ENCODE measurements at regions not wholly inside any gene's neighbourhood (a gene's known extent, or its start where the extent isn't known, plus 50 kb on each side); places are given as distances from the start of the nearest gene placed in this dataset.
"Not testable (repeated sequence)": the region's sequence is repeated elsewhere in the genome, so short reads cannot be mapped to it uniquely, and the experiment has no call there.

DNA sequence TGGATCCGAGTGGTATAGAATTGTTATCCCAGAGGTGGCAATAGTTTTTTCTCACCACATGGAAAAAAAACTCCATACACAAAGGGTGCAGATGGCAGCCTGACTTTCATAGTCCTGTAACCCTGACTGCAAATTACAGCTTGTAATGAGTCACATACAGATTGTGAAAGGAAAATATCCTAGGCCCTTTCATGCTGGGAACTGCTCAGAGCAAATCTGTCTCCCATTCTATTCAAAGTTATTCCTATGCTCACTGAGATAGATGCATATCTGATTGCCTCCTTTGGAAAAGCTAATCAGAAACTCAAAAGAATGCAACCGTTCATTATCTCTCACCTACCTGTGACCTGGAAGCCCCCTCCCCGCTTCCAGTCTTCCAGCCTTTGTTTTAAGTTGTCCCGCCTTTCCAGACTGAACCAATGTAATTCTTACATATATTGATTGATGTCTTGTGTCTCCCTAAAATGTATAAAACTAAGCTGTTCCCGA lies 108.7 kb upstream of the MAP3K4 start:
- Histone ChIP-seq H2AK5ac (ENCODE audit: low read length) (no peak overlapping the region), H3K23ac (ENCODE audit: low read length) (no peak overlapping the region), H3K4ac (ENCODE audit: low read depth, low read length) (peak overlapping the region; percentile 59), H4K8ac (ENCODE audit: low read depth, low read length) (no peak overlapping the region), H3K4me1 (ENCODE audit: control insufficient read depth, low read depth, low read length) (no peaks in the 10 kb centered on the region), H3K79me1 (ENCODE audit: low read length) (no peaks in the 10 kb centered on the region), H3K9ac (ENCODE audit: low read length) (no peak overlapping the region), H3K27me3 (ENCODE audit: insufficient read depth, low read length, poor library complexity) (no peaks in the 10 kb centered on the region), H2BK5ac (ENCODE audit: low read length) (no peak overlapping the region), H3K27ac (ENCODE audit: low read depth, low read length) (peak overlapping the region; percentile 84), H3K4me3 (ENCODE audit: low read length) (no peak overlapping the region), H3K4me2 (ENCODE audit: low read length) (no peak overlapping the region), H3K56ac (ENCODE audit: low read length) (peak overlapping the region; percentile 87), H4K5ac (ENCODE audit: low read length) (no peak overlapping the region), H2BK15ac (replicated peaks; ENCODE audit: low read depth) (no peak overlapping the region), H3K18ac (ENCODE audit: low read length) (peak overlapping the region; percentile 85), H3K36me3 (ENCODE audit: control insufficient read depth, insufficient read depth, low read length) (no peaks in the 10 kb centered on the region), H2BK120ac (ENCODE audit: low read depth, low read length) (no peak overlapping the region), H3K79me2 (ENCODE audit: control insufficient read depth, insufficient read depth, low read length) (peaks cover 22% of the 10 kb centered on the region)
- DNase-seq, result peak; percentile 97
- WGBS (ENCODE audit: extremely low coverage, insufficient coverage, low lambda C conversion rate), result no CpG with 5 or more reads among the region's 5 CpGs

DNA sequence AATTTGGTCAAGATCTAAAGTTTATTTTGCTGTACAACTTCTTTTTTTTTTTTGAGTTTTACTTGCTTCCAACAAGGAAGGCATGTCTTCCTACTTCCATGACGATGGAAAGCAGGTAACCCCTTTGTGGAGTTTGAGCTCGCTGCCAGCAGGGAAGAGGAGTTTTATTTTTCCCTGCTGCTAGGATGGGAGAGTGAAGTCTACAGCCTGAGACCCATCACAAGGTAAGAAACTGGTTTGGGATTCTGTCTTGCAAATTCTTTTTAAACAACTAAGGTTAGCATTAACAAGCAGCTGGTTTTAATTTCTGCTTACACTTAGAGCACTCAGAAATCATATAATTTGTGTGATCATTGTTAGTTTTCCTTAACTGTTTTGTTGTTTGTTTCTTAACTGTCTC lies 108.0 kb upstream of the MAP3K4 start:
- Histone ChIP-seq H3K79me1 (ENCODE audit: low read length) (no peaks in the 10 kb centered on the region), H3K4me2 (ENCODE audit: low read length) (peak overlapping the region; percentile 61), H2BK5ac (ENCODE audit: low read length) (peak overlapping the region; percentile 84), H3K9ac (ENCODE audit: low read length) (peak overlapping the region; percentile 86), H2AK5ac (ENCODE audit: low read length) (peak overlapping the region; percentile 59), H3K4ac (ENCODE audit: low read depth, low read length) (peak overlapping the region; percentile 59), H3K23ac (ENCODE audit: low read length) (peak overlapping the region; percentile 36), H4K8ac (ENCODE audit: low read depth, low read length) (no peak overlapping the region), H2BK15ac (replicated peaks; ENCODE audit: low read depth) (no peak overlapping the region), H3K4me3 (ENCODE audit: low read length) (peak overlapping the region; percentile 66), H2BK120ac (ENCODE audit: low read depth, low read length) (peak overlapping the region; percentile 89), H3K18ac (ENCODE audit: low read length) (peak overlapping the region; percentile 93), H3K79me2 (ENCODE audit: control insufficient read depth, insufficient read depth, low read length) (peaks cover 22% of the 10 kb centered on the region), H3K27ac (ENCODE audit: low read depth, low read length) (peak overlapping the region; percentile 84), H3K36me3 (ENCODE audit: control insufficient read depth, insufficient read depth, low read length) (no peaks in the 10 kb centered on the region), H3K4me1 (ENCODE audit: control insufficient read depth, low read depth, low read length) (no peaks in the 10 kb centered on the region), H3K27me3 (ENCODE audit: insufficient read depth, low read length, poor library complexity) (no peaks in the 10 kb centered on the region), H3K56ac (ENCODE audit: low read length) (peak overlapping the region; percentile 87), H4K5ac (ENCODE audit: low read length) (no peak overlapping the region)
- no CpG with 5 or more reads among the region's 2 CpGs for WGBS (ENCODE audit: extremely low coverage, insufficient coverage, low lambda C conversion rate)
- DNase-seq, result peak; percentile 53

DNA sequence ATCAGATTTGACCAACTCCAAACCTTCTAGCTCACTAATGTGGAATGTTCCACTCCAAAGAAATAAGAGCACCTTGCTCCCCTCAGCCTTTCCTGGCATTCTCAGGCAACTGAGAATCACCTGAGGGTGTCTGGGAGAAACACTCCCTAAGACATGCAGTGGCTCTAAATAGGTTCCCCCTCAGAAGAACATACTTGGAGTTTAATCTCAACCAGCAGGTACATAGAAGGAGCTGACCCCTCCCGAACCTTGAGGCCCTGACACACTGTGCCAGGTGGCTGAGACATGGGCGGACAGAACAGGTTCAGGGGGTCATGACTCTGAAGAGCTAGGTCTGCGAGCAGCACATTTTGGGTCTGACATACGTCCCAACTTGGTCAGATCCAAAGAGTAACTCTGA lies 107.6 kb upstream of the MAP3K4 start:
- Histone ChIP-seq H3K27me3 (ENCODE audit: insufficient read depth, low read length, poor library complexity) (no peaks in the 10 kb centered on the region), H3K4me3 (ENCODE audit: low read length) (peak overlapping the region; percentile 66), H3K36me3 (ENCODE audit: control insufficient read depth, insufficient read depth, low read length) (no peaks in the 10 kb centered on the region), H2AK5ac (ENCODE audit: low read length) (peak overlapping the region; percentile 79), H2BK15ac (replicated peaks; ENCODE audit: low read depth) (no peak overlapping the region), H3K23ac (ENCODE audit: low read length) (no peak overlapping the region), H4K5ac (ENCODE audit: low read length) (no peak overlapping the region), H3K4me2 (ENCODE audit: low read length) (peak overlapping the region; percentile 21), H3K79me1 (ENCODE audit: low read length) (no peaks in the 10 kb centered on the region), H2BK120ac (ENCODE audit: low read depth, low read length) (no peak overlapping the region), H3K79me2 (ENCODE audit: control insufficient read depth, insufficient read depth, low read length) (peaks cover 22% of the 10 kb centered on the region), H3K4me1 (ENCODE audit: control insufficient read depth, low read depth, low read length) (no peaks in the 10 kb centered on the region), H3K27ac (ENCODE audit: low read depth, low read length) (peak overlapping the region; percentile 84), H3K4ac (ENCODE audit: low read depth, low read length) (peak overlapping the region; percentile 89), H3K56ac (ENCODE audit: low read length) (peak overlapping the region; percentile 87), H4K8ac (ENCODE audit: low read depth, low read length) (no peak overlapping the region), H3K9ac (ENCODE audit: low read length) (peak overlapping the region; percentile 86), H3K18ac (ENCODE audit: low read length) (peak overlapping the region; percentile 93), H2BK5ac (ENCODE audit: low read length) (peak overlapping the region; percentile 49)
- peak; percentile 79 for DNase-seq
- no CpG with 5 or more reads among the region's 4 CpGs for WGBS (ENCODE audit: extremely low coverage, insufficient coverage, low lambda C conversion rate)

DNA sequence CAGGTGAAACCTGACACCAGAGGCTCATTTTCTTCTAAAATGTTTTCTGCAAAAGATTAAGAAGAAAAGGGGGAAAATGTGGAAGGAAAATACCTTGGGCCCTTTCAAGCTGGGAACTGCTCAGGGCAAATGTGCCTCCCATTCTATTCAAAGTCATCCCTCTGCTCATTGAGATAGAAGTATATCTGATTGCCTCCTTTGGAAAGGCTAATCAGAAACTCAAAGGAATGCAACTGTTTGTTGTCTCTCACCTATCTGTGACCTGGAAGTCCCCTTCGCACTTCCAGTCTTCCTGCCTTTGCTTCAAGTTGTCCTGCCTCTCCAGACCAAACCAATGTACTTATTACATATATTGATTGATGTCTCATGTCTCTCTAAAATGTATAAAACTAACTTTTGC lies 102.4 kb upstream of the MAP3K4 start:
- not testable (repeated sequence) for H2BK120ac ChIP-seq (ENCODE audit: low read depth, low read length); H3K9ac ChIP-seq (ENCODE audit: low read length); H3K4me2 ChIP-seq (ENCODE audit: low read length); H2BK15ac ChIP-seq (replicated peaks; ENCODE audit: low read depth); H3K79me1 ChIP-seq (ENCODE audit: low read length); H3K4ac ChIP-seq (ENCODE audit: low read depth, low read length); H4K5ac ChIP-seq (ENCODE audit: low read length); H4K8ac ChIP-seq (ENCODE audit: low read depth, low read length); H3K4me3 ChIP-seq (ENCODE audit: low read length); H3K36me3 ChIP-seq (ENCODE audit: control insufficient read depth, insufficient read depth, low read length); H3K4me1 ChIP-seq (ENCODE audit: control insufficient read depth, low read depth, low read length); H2AK5ac ChIP-seq (ENCODE audit: low read length); H3K27me3 ChIP-seq (ENCODE audit: insufficient read depth, low read length, poor library complexity); H3K23ac ChIP-seq (ENCODE audit: low read length)
- Histone ChIP-seq H3K27ac (ENCODE audit: low read depth, low read length) (peak overlapping the region; percentile 67), H2BK5ac (ENCODE audit: low read length) (peak overlapping the region; percentile 90), H3K79me2 (ENCODE audit: control insufficient read depth, insufficient read depth, low read length) (peaks cover 15% of the 10 kb centered on the region), H3K18ac (ENCODE audit: low read length) (peak overlapping the region; percentile 62), H3K56ac (ENCODE audit: low read length) (peak overlapping the region; percentile 84)
- DNase-seq, result peak; percentile 87
- WGBS (ENCODE audit: extremely low coverage, insufficient coverage, low lambda C conversion rate), result no CpG with 5 or more reads among the region's 1 CpG

DNA sequence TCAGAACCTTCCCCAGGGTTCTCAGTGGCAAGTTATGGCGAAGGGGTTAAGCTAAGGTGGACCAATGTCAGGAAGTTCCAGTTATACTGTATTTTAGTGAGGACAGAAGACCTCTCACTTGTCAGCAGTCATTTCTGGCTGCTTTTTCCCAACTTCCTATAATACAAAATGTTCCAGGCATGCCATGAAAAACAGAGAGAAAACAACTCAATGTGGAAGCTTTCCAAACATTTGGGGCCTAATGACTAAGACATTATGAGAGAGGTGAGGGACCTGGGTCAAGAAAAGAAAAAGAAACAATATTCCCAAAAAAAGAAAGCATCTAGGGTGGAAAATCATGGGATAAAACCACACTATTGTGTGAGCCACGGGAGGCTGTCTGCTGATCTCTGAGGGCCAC lies 99.9 kb upstream of the MAP3K4 start:
- no CpG with 5 or more reads among the region's 2 CpGs for WGBS (ENCODE audit: extremely low coverage, insufficient coverage, low lambda C conversion rate)
- Histone ChIP-seq H2BK15ac (replicated peaks; ENCODE audit: low read depth) (peak overlapping the region; percentile 7), H3K4ac (ENCODE audit: low read depth, low read length) (peak overlapping the region; percentile 87), H3K9ac (ENCODE audit: low read length) (no peak overlapping the region), H3K56ac (ENCODE audit: low read length) (no peak overlapping the region), H4K5ac (ENCODE audit: low read length) (no peak overlapping the region), H3K27ac (ENCODE audit: low read depth, low read length) (no peak overlapping the region), H3K4me3 (ENCODE audit: low read length) (no peak overlapping the region), H3K4me1 (ENCODE audit: control insufficient read depth, low read depth, low read length) (peaks cover 5% of the 10 kb centered on the region), H2BK120ac (ENCODE audit: low read depth, low read length) (peak overlapping the region; percentile 82), H3K79me1 (ENCODE audit: low read length) (no peaks in the 10 kb centered on the region), H2BK5ac (ENCODE audit: low read length) (peak overlapping the region; percentile 20), H3K23ac (ENCODE audit: low read length) (no peak overlapping the region), H3K79me2 (ENCODE audit: control insufficient read depth, insufficient read depth, low read length) (peaks cover 5% of the 10 kb centered on the region), H3K36me3 (ENCODE audit: control insufficient read depth, insufficient read depth, low read length) (peaks cover 2% of the 10 kb centered on the region), H3K4me2 (ENCODE audit: low read length) (no peak overlapping the region), H2AK5ac (ENCODE audit: low read length) (no peak overlapping the region), H4K8ac (ENCODE audit: low read depth, low read length) (no peak overlapping the region), H3K27me3 (ENCODE audit: insufficient read depth, low read length, poor library complexity) (no peaks in the 10 kb centered on the region), H3K18ac (ENCODE audit: low read length) (peak overlapping the region; percentile 96)
- DNase-seq, result no peak

DNA sequence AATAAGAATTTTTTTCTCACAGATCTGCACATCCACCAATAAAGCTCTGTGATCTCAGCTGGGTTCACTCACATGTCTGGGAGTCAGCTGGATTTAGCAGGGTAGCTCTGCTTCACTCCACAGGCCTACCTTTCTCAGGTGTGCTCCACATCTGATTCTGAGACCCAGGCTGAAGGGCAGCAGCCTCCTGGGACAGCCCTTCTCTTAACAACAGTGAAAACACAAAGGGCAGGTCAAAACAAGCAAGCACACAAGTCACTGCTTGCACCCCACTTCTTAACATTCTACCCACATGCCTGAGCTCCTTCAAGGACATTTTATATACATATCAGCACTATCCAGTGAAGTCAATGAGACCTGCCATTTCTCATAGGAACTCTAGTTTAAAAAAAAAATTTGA lies 96.0 kb upstream of the MAP3K4 start:
- Histone ChIP-seq H4K5ac (ENCODE audit: low read length) (no peak overlapping the region), H2BK5ac (ENCODE audit: low read length) (no peak overlapping the region), H3K79me2 (ENCODE audit: control insufficient read depth, insufficient read depth, low read length) (no peaks in the 10 kb centered on the region), H3K56ac (ENCODE audit: low read length) (peak overlapping the region; percentile 52), H2BK15ac (replicated peaks; ENCODE audit: low read depth) (no peak overlapping the region), H3K4me2 (ENCODE audit: low read length) (no peak overlapping the region), H3K4ac (ENCODE audit: low read depth, low read length) (no peak overlapping the region), H2BK120ac (ENCODE audit: low read depth, low read length) (no peak overlapping the region), H3K23ac (ENCODE audit: low read length) (no peak overlapping the region), H3K27ac (ENCODE audit: low read depth, low read length) (no peak overlapping the region), H3K27me3 (ENCODE audit: insufficient read depth, low read length, poor library complexity) (no peaks in the 10 kb centered on the region), H3K79me1 (ENCODE audit: low read length) (no peaks in the 10 kb centered on the region), H2AK5ac (ENCODE audit: low read length) (no peak overlapping the region), H3K36me3 (ENCODE audit: control insufficient read depth, insufficient read depth, low read length) (no peaks in the 10 kb centered on the region), H3K9ac (ENCODE audit: low read length) (no peak overlapping the region), H4K8ac (ENCODE audit: low read depth, low read length) (no peak overlapping the region), H3K18ac (ENCODE audit: low read length) (no peak overlapping the region), H3K4me1 (ENCODE audit: control insufficient read depth, low read depth, low read length) (peaks cover 2% of the 10 kb centered on the region), H3K4me3 (ENCODE audit: low read length) (no peak overlapping the region)
- no peak for DNase-seq

Data from mesendoderm (in vitro differentiated cells).